ENCODE measurements at regions not wholly inside any gene's neighbourhood (a gene's known extent, or its start where the extent isn't known, plus 50 kb on each side); places are given as distances from the start of the nearest gene placed in this dataset.

GRCh38 chr2:238742664-238743063, 105.2 kb upstream of the TWIST2 start:
- TF ChIP-seq CTCF (IDR thresholded peaks at IDR 0.05), result no peak
- TF ChIP-seq POLR2A (IDR thresholded peaks at IDR 0.05), result no peak
- TF ChIP-seq POLR2AphosphoS5 (IDR thresholded peaks at IDR 0.05; ENCODE audit: insufficient read depth in 1 of 2, low read depth in 1 of 2), result no peak

All from vagina (tissue), 2 donors.